Small intestine (tissue), 7 donors: ENCODE measurements at regions not wholly inside any gene's neighbourhood (a gene's known extent, or its start where the extent isn't known, plus 50 kb on each side); places are given as distances from the start of the nearest gene placed in this dataset.
"Not testable (repeated sequence)": the region's sequence is repeated elsewhere in the genome, so short reads cannot be mapped to it uniquely, and the experiment has no call there.

Source experiments
- DNase-seq, 2 donors: peaks; one replicate each; pipeline versions ENCODE4 v3.0.0 to v3.0.0-alpha.2; 2013
- FAIRE-seq: peaks from 2 replicates; lab custom pipeline; 2012; peaks lifted over from hg19 to GRCh38; lab: Jason Lieb, UNC
- H3K27ac ChIP-seq, 3 donors: one replicate each; pipeline ENCODE4 v1.5.1; 2013; ENCODE audit warnings: low read length in 2 of 3, mild to moderate bottlenecking in 2 of 3, control low read depth in 1 of 3, inconsistent platforms in 1 of 3, low read depth in 1 of 3, moderate library complexity in 1 of 3
- H3K27me3 ChIP-seq, 3 donors: one replicate each; pipeline ENCODE4 v1.6.1; 2013; ENCODE audit warnings: low read length in 3 of 3, inconsistent platforms in 1 of 3; ENCODE audit not compliant: control insufficient read depth in 3 of 3, insufficient read depth in 3 of 3
- H3K36me3 ChIP-seq, 3 donors: one replicate each; pipeline ENCODE4 v1.6.1; 2013; ENCODE audit warnings: low read length in 3 of 3, inconsistent platforms in 1 of 3, low read depth in 1 of 3, mild to moderate bottlenecking in 1 of 3, moderate library complexity in 1 of 3; ENCODE audit not compliant: control insufficient read depth in 3 of 3, insufficient read depth in 2 of 3
- H3K4me1 ChIP-seq, 3 donors: one replicate each; pipeline ENCODE4 v1.6.1; 2013; ENCODE audit warnings: low read length in 2 of 3, inconsistent platforms in 1 of 3, low read depth in 1 of 3, mild to moderate bottlenecking in 1 of 3, moderate library complexity in 1 of 3; ENCODE audit not compliant: control insufficient read depth in 3 of 3, insufficient read depth in 2 of 3
- H3K4me3 ChIP-seq, 3 donors: one replicate each; pipeline ENCODE4 v1.5.1; 2013; ENCODE audit warnings: low read length in 3 of 3, control low read depth in 1 of 3, inconsistent platforms in 1 of 3, low read depth in 1 of 3, mild to moderate bottlenecking in 1 of 3, moderate library complexity in 1 of 3
- H3K9me3 ChIP-seq, 2 donors: one replicate each; pipeline ENCODE4 v1.6.1; 2013; ENCODE audit warnings: low read depth in 1 of 2, low read length in 1 of 2; ENCODE audit not compliant: control insufficient read depth in 2 of 2, insufficient read depth in 1 of 2
- WGBS, 3 donors: extraction: QIAGEN DNeasy Blood & Tissue Kit; methylation state at CpG; one replicate each; pipeline ENCODE4 v1.1.7; 2013; 5-methylcytosine and 5-hydroxymethylcytosine counted together
- donor health status: healthy with polysubstance abuse.
- donor health status: control.
- donor health status: control.
- donor health status: Bipolar disorder and iron deficiency.
- donor health status: healthy.

DNA sequence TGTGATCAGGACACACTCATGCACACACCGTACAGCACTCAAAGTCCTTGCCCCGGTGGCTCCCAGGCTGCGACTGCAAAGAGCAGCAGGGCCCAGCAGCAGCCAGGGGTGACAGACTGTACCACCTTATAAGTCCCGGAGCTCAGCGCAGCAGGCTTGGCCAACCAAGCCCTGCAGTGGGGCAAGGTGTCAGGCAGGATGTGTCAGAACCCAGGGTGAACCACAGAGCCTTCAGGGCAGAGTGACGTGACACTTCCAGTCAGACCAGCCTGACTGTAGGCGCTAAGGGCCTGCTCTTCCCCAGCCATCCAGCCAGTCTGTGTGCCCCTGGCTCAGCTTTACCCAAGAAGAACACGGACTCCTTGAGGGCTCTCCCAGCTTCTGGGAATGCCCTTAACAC, 204.1 kb downstream of the COPRS start:
- DNase-seq (no peak), FAIRE-seq (no peak)
- Histone ChIP-seq H3K9me3 (no peaks in the 10 kb centered on the region), H3K27me3 (no peaks in the 10 kb centered on the region), H3K4me1 (no peaks in the 10 kb centered on the region), H3K27ac (no peak overlapping the region), H3K4me3 (no peak overlapping the region), H3K36me3 (no peaks in the 10 kb centered on the region)
- 80 to 84% (median 82%) methylated on average over 8 of the region's 8 CpGs for WGBS, 3 donors

DNA sequence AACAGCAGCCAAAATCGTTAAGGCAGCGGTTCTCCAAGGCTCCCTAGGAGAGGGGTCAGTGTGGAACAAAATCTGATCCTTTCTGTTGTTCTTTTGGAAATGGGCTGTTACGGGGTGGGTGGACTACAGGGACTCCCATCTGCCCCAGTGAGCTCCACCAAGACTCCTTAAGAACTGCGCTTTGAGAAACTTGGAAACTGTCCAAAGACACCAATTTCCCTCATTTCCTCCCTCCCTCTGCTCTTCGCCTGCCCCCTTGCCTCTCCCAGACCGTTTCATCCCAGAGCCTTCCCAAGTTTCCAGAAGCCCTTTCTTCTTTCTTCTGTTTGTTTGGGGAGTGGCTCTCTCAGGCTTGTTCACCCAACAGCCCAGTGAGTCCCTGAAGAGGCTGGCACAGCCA, 205.4 kb downstream of the COPRS start:
- 48 to 61% (median 56%) methylated on average over 6 of the region's 6 CpGs for WGBS, 3 donors
- no peaks in the 10 kb centered on the region for H3K4me1 ChIP-seq
- no peak for FAIRE-seq

DNA sequence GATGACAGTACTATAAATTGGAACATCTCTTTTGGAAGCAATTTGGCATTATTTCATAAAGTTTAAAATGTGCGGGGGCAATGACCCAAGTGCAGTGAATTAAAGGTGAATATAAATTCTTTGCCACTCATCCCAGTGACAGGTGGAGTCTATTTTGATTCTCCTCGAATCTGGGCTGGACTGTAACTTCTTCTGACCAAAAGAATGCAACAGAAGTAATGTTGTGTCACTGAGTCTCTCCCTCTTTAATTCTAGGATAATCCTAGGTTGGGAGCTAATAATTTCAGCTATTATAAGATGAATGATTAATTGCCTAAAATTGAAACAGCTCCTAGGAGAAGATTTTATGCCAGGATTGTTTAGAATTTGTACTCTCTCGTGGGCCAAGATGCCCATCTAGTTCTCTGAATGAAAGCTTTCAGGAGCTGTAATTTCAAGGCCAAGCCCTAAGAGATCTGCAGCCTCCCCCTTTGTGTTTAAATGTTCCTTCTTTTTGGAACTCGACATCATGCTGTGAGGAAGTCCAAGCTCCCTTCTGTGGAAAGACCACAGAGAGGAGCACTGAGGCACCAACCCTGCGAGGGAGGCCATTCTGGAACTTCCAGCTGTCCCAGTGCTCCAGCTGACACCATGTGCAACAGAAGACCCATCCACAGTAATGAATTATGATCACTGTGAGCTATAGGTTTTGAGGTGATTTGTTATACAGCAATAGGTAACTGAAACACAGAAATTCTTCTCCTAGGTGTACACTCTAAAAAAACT, 208.1 kb downstream of the COPRS start:
- FAIRE-seq (no peak), DNase-seq (no peak)
- Histone ChIP-seq H3K27me3 (no peaks in the 10 kb centered on the region), H3K27ac (no peak overlapping the region), H3K36me3 (no peaks in the 10 kb centered on the region), H3K9me3 (peaks cover 0 to 10% of the 10 kb centered on the region in 2 donors), H3K4me1 (no peaks in the 10 kb centered on the region), H3K4me3 (no peak overlapping the region)
- WGBS, 3 donors, result 58 to 71% (median 66%) methylated on average over 5 of the region's 5 CpGs

More for the DNA sequence above, 205.4 kb downstream of the COPRS start:
- Histone ChIP-seq H3K36me3 (no peaks in the 10 kb centered on the region), H3K27ac (no peak overlapping the region), H3K9me3 (no peaks in the 10 kb centered on the region), H3K4me3 (no peak overlapping the region), H3K27me3 (no peaks in the 10 kb centered on the region)
- no peak for DNase-seq

DNA sequence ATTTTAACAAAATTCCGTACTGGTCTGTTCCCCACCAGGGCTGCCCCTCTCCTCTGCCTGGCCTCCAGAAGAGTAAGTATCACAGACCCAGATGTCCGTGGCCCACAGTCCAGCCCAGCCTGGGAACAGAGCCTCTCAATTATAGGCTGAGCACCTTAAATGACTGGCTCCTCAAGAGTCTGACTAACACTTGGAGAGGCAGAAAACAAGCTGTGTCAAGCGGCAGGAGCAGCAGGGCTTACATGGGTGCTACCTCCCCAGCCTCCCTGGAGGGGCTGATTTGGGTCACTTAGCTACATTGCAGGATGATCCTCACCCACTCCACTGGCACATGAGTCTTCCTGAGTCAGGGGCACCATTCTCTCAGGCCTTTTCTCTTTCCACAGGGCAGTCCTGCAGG, 209.7 kb downstream of the COPRS start:
- no peak overlapping the region for H3K27ac ChIP-seq
- FAIRE-seq, result no peak

DNA sequence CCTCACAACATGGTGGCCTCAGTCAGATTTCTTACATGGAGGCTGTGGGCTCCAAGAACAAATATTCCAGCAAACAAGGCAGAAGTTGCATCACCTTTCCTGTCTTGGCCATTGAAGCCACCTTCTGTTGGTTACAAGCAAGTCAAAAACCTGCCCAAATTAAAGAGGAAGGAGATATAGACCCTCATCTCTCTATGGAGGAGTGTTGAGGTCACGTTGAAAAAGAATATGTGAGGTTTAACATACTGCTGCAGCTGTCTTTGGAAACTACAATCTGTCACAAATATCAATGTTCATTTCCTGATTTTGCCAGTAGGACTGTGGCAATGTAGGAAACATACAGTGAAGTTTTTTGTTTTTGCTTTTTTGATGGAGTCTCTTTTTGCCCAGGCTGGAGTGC, 211.4 kb downstream of the COPRS start:
- Histone ChIP-seq H3K4me3 (no peak overlapping the region), H3K27ac (no peak overlapping the region), H3K4me1 (no peaks in the 10 kb centered on the region), H3K27me3 (no peaks in the 10 kb centered on the region), H3K9me3 (peaks cover 0 to 17% of the 10 kb centered on the region in 2 donors), H3K36me3 (no peaks in the 10 kb centered on the region)
- FAIRE-seq (no peak), DNase-seq (no peak)
- WGBS, 3 donors, result 39 to 42% (median 39%) methylated on average over 1 of the region's 1 CpG

More for the DNA sequence above, 209.7 kb downstream of the COPRS start:
- no peak for DNase-seq
- 80 to 93% (median 87%) methylated on average over 3 of the region's 3 CpGs for WGBS, 3 donors
- Histone ChIP-seq H3K4me1 (no peaks in the 10 kb centered on the region), H3K4me3 (no peak overlapping the region), H3K27me3 (no peaks in the 10 kb centered on the region), H3K36me3 (no peaks in the 10 kb centered on the region), H3K9me3 (peaks cover 0 to 17% of the 10 kb centered on the region in 2 donors)

DNA sequence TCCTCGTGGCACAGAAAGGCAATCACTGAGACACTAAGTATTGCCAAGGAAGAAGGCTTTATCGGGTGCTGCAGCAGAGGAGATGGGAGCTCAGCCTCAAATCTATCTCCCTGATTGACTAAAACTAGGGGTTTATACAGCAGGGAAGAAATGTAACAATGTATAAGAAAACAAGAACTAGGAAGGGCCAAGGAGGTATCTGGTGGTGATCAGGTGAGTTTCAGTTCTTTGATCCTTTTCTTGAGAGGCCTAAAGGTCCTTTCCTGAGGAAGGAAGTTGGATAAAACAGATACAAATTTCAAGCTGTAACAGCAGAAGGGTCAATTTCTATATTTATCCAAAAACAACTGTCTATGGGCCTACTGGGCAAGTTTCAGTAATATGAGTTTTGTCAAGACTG, 212.4 kb downstream of the COPRS start:
- DNase-seq (no peak), FAIRE-seq (no peak)
- H3K4me3 ChIP-seq, result no peak overlapping the region
- H3K36me3 ChIP-seq, result no peaks in the 10 kb centered on the region
- peaks cover 0 to 17% of the 10 kb centered on the region in 2 donors for H3K9me3 ChIP-seq
- H3K27ac ChIP-seq, result no peak overlapping the region
- H3K27me3 ChIP-seq, result no peaks in the 10 kb centered on the region
- WGBS, 3 donors, result 74 to 87% (median 81%) methylated on average over 2 of the region's 2 CpGs
- H3K4me1 ChIP-seq, result no peaks in the 10 kb centered on the region

DNA sequence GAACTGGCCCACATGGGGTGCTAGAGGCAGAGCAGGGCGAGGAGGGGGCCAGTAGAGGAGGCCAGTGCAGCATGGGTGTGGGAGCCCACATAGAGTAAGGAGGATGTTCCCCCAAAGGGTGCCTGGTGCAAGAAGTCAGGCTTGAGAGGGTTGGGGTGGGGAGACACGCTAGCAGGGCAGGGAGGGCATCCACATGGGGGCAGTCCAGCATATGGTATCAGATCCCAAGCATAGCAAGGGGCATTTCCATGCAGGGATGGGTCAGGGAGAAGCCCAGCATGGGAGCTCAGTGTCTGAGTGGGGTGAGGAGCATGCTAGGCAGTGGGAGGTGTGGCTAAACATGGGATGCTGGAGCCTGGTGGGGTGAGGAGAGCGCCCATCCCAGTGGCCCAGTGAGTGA, 213.7 kb downstream of the COPRS start:
- DNase-seq (no peak), FAIRE-seq (no peak)
- Histone ChIP-seq H3K9me3 (peaks cover 0 to 17% of the 10 kb centered on the region in 2 donors), H3K4me3 (no peak overlapping the region), H3K36me3 (no peaks in the 10 kb centered on the region), H3K27ac (no peak overlapping the region), H3K27me3 (peaks cover 0 to 2% (median 0%) of the 10 kb centered on the region in 3 donors), H3K4me1 (no peaks in the 10 kb centered on the region)
- 80 to 90% (median 82%) methylated on average over 3 of the region's 3 CpGs for WGBS, 3 donors

DNA sequence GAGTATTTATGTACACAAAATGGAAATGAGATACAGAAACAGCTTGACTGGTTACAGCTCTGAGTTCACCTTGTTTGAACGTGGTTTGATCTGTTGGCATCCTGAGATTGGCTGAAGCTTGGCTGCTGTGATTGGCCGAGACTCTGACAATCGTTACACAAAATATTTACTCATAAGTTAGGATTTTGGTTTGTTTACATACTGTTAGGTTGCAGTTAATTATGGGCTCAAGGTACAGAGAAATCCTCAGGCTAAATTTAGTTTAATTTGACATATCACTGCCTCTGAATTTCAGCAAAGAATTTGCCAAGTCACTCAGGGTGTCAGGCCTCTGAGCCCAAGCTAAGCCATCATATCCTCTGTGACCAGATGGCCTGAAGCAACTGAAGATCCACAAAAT, 227.3 kb downstream of the COPRS start:
- no peaks in the 10 kb centered on the region for H3K36me3 ChIP-seq
- no peaks in the 10 kb centered on the region for H3K9me3 ChIP-seq
- WGBS, 3 donors, result 61 to 72% (median 67%) methylated on average over 3 of the region's 3 CpGs
- H3K4me3 ChIP-seq, result no peak overlapping the region
- DNase-seq, result no peak
- H3K27me3 ChIP-seq, result no peaks in the 10 kb centered on the region
- no peak overlapping the region for H3K27ac ChIP-seq
- FAIRE-seq, result no peak
- no peaks in the 10 kb centered on the region for H3K4me1 ChIP-seq

DNA sequence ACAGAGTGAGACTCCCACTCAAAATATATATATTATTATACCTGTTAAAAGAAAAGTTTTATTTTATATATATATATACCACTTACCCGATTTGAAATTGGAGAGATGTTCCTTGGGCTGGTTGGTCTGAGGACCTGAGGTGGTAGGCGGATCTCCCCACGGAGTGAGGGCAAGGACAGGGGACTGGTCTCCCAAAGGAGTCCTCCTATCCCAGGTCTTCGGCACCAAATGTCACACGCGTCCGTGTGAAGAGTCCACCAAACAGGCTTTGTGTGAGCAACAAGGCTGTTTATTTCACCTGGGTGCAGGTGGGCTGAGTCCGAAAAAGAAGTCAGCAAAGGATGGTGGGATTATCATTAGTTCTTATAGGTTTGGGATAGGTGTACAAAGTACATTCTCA, 228.2 kb downstream of the COPRS start:
- not testable (repeated sequence) for FAIRE-seq, H3K36me3 ChIP-seq, DNase-seq, H3K4me1 ChIP-seq, H3K9me3 ChIP-seq, H3K27me3 ChIP-seq, H3K4me3 ChIP-seq, H3K27ac ChIP-seq
- 92 to 96% (median 95%) methylated on average over 8 of the region's 8 CpGs for WGBS, 3 donors
